GM18951 (cell line): ENCODE measurements at regions not wholly inside any gene's neighbourhood (a gene's known extent, or its start where the extent isn't known, plus 50 kb on each side); places are given as distances from the start of the nearest gene placed in this dataset.
"Not testable (repeated sequence)": the region's sequence is repeated elsewhere in the genome, so short reads cannot be mapped to it uniquely, and the experiment has no call there.

Experiments
- POLR2A ChIP-seq: IDR thresholded peaks from 4 replicates; pipeline ENCODE4 v1.6.1; 2011; ENCODE audit warnings: mild to moderate bottlenecking; ENCODE audit not compliant: insufficient read length, insufficient read depth; ENCODE audit errors: extremely low read depth
- in situ Hi-C: fragments of 300-500 bp; cut with MboI; formaldehyde crosslinking; loops from one replicate; pipeline ENCODE4 v1.12.0; 2022; ENCODE audit warnings: low sequenced_read_pairs, mixed read lengths, inconsistent platforms; ENCODE audit not compliant: unreplicated experiment

GRCh38 chr1:163973586-163973985 is 585.4 kb upstream of the PBX1 start:
- in situ Hi-C loops: no loop called here
- no peak for TF ChIP-seq POLR2A

GRCh38 chr1:163974120-163974519 is 584.9 kb upstream of the PBX1 start:
- in situ Hi-C loops: no loop called here
- TF ChIP-seq POLR2A: no peak

GRCh38 chr1:163980394-163980793 is 578.6 kb upstream of the PBX1 start:
- in situ Hi-C loops: no loop called here
- no peak for TF ChIP-seq POLR2A

- in situ Hi-C loops: no loop called here
- TF ChIP-seq POLR2A: no peak
Measured at GRCh38 chr1:163981500-163982030, 577.4 kb upstream of the PBX1 start.

- in situ Hi-C loops: no loop called here
- no peak for TF ChIP-seq POLR2A
Measured at GRCh38 chr1:163983097-163983496, 575.9 kb upstream of the PBX1 start.

- TF ChIP-seq POLR2A: no peak
- in situ Hi-C loops: no loop called here
Measured at GRCh38 chr1:163985700-163986099, 573.3 kb upstream of the PBX1 start.

GRCh38 chr1:163999131-163999530 is 559.9 kb upstream of the PBX1 start:
- in situ Hi-C loops: no loop called here
- no peak for TF ChIP-seq POLR2A

GRCh38 chr1:164006186-164006585 is 552.8 kb upstream of the PBX1 start:
- in situ Hi-C loops: not testable (repeated sequence)

GRCh38 chr1:164006621-164007020 is 552.4 kb upstream of the PBX1 start:
- TF ChIP-seq POLR2A: no peak
- in situ Hi-C loops: no loop called here

- TF ChIP-seq POLR2A: no peak
- in situ Hi-C loops: no loop called here
Measured at GRCh38 chr1:164017239-164017638, 541.7 kb upstream of the PBX1 start.

- no peak for TF ChIP-seq POLR2A
- in situ Hi-C loops: no loop called here
Measured at GRCh38 chr1:164020391-164020790, 538.6 kb upstream of the PBX1 start.

GRCh38 chr1:164021813-164022212 is 537.2 kb upstream of the PBX1 start:
- no peak for TF ChIP-seq POLR2A
- in situ Hi-C loops: no loop called here

GRCh38 chr1:164033782-164034181 is 525.2 kb upstream of the PBX1 start:
- in situ Hi-C loops: no loop called here
- no peak for TF ChIP-seq POLR2A

GRCh38 chr1:164040754-164041153 is 518.2 kb upstream of the PBX1 start:
- in situ Hi-C loops: no loop called here
- no peak for TF ChIP-seq POLR2A

GRCh38 chr1:164051782-164052181 is 507.2 kb upstream of the PBX1 start:
- in situ Hi-C loops: no loop called here

GRCh38 chr1:164054331-164054730 is 504.7 kb upstream of the PBX1 start:
- in situ Hi-C loops: no loop called here
- TF ChIP-seq POLR2A: no peak

More at GRCh38 chr1:164051782-164052181, 507.2 kb upstream of the PBX1 start:
- no peak for TF ChIP-seq POLR2A

- TF ChIP-seq POLR2A: no peak
- in situ Hi-C loops: no loop called here
Measured at GRCh38 chr1:164058198-164058597, 500.8 kb upstream of the PBX1 start.
